AG04450 (cell line): ENCODE measurements at regions not wholly inside any gene's neighbourhood (a gene's known extent, or its start where the extent isn't known, plus 50 kb on each side); places are given as distances from the start of the nearest gene placed in this dataset.

Experiments used
- CTCF ChIA-PET: fragments of 300-600, 350-600 bp; formaldehyde crosslinking; extraction: SDS; loops from one replicate; lab custom pipeline; 2022; ENCODE audit warnings: antibody characterized with exemption, inconsistent platforms; lab: Charles Lee
- POLR2A ChIA-PET: fragments of 350-600 bp; formaldehyde crosslinking; extraction: SDS; loops from one replicate; lab custom pipeline; 2021; ENCODE audit warnings: antibody characterized with exemption, inconsistent platforms; lab: Yijun Ruan, JAX
- DNase-seq: peaks from one replicate; pipeline ENCODE4 v3.0.0-alpha.2; 2011; ENCODE audit warnings: low read depth, low spot score
- H3K27ac ChIP-seq: one replicate; pipeline ENCODE4 v1.5.1; 2012; ENCODE audit warnings: low read depth, low read length, control low read depth
- H3K27me3 ChIP-seq: one replicate; pipeline ENCODE4 v1.6.0; 2012; ENCODE audit warnings: low read length; ENCODE audit not compliant: control insufficient read depth, insufficient read depth
- H3K4me3 ChIP-seq: 2 replicates; pipeline ENCODE4 v1.5.1; 2011; ENCODE audit warnings: mild to moderate bottlenecking, low read depth, low read length, control low read depth
- H3K9me3 ChIP-seq: 2 replicates; pipeline ENCODE4 v1.5.1; 2012; ENCODE audit warnings: low read length; ENCODE audit not compliant: control insufficient read depth, insufficient read depth
- TF ChIP-seq, protein P1 (sequence below): IDR thresholded peaks from 2 replicates; pipeline ENCODE4 v1.5.1; 2011; ENCODE audit warnings: low read depth, low read length, control low read depth, inconsistent platforms

DNA sequence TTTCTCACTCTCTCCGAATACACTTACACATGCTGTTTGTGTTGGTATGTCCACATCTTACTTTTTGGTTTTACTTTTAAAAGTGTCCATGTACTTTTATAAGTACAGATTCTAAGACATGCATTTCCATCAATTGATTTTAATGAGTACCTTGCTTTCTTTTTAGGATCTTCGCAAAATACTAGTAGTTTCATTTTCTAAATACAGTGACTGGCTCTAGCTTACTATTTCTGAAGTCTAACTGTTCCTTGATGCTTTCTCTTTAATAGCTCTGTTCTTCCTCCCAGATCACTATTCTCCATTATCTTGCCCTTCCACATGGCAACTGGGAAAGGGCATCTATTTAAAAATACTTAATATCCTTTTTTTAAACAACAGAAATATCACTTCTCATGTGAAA lies 164.1 kb downstream of the KITLG start:
- ChIA-PET POLR2A (no interaction called here), CTCF (no interaction called here)
- no peak for DNase-seq
- TF ChIP-seq, protein P1, sequence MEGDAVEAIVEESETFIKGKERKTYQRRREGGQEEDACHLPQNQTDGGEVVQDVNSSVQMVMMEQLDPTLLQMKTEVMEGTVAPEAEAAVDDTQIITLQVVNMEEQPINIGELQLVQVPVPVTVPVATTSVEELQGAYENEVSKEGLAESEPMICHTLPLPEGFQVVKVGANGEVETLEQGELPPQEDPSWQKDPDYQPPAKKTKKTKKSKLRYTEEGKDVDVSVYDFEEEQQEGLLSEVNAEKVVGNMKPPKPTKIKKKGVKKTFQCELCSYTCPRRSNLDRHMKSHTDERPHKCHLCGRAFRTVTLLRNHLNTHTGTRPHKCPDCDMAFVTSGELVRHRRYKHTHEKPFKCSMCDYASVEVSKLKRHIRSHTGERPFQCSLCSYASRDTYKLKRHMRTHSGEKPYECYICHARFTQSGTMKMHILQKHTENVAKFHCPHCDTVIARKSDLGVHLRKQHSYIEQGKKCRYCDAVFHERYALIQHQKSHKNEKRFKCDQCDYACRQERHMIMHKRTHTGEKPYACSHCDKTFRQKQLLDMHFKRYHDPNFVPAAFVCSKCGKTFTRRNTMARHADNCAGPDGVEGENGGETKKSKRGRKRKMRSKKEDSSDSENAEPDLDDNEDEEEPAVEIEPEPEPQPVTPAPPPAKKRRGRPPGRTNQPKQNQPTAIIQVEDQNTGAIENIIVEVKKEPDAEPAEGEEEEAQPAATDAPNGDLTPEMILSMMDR, result no peak
- Histone ChIP-seq H3K27ac (no peak overlapping the region), H3K9me3 (no peaks in the 10 kb centered on the region), H3K4me3 (no peak overlapping the region), H3K27me3 (no peaks in the 10 kb centered on the region)

DNA sequence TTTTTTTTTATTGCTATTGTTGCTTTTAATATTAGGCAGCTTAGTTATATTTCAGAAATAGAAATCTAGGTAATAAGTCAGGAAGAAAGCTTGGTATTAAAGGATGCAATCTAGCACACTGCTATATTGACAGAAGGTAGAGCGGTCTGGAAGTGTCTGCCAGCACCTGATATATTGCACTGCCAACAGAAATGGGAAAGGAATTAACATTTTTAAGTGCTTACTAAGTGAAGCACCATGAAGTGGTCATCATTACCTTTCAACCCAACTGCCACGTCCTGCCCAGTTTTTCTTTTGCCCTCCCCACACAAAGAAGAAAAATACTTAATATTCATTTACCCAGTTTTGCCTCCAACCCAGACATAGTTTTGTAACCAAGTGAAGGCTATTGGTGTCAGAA lies 163.5 kb downstream of the KITLG start:
- TF ChIP-seq, protein P1, result no peak
- no peaks in the 10 kb centered on the region for H3K27me3 ChIP-seq
- no peak for DNase-seq
- H3K4me3 ChIP-seq, result no peak overlapping the region
- no peaks in the 10 kb centered on the region for H3K9me3 ChIP-seq
- POLR2A ChIA-PET, result no interaction called here
- CTCF ChIA-PET, result no interaction called here
- no peak overlapping the region for H3K27ac ChIP-seq

- ChIA-PET POLR2A (no interaction called here), CTCF (no interaction called here)
- Histone ChIP-seq H3K27ac (no peak overlapping the region), H3K4me3 (no peak overlapping the region), H3K9me3 (no peaks in the 10 kb centered on the region), H3K27me3 (no peaks in the 10 kb centered on the region)
- no peak for DNase-seq
- TF ChIP-seq, protein P1, result no peak
Measured at GRCh38 chr12:88417531-88417930, 162.7 kb downstream of the KITLG start.

- ChIA-PET POLR2A (no interaction called here), CTCF (no interaction called here)
- DNase-seq, result no peak
- no peaks in the 10 kb centered on the region for H3K27me3 ChIP-seq
- no peaks in the 10 kb centered on the region for H3K9me3 ChIP-seq
- TF ChIP-seq, protein P1, result no peak
- no peak overlapping the region; the same call in 1 of the 2 replicates for H3K4me3 ChIP-seq
- H3K27ac ChIP-seq, result peak overlapping the region; percentile 3
Measured at GRCh38 chr12:88418856-88419497, 161.3 kb downstream of the KITLG start.

DNA sequence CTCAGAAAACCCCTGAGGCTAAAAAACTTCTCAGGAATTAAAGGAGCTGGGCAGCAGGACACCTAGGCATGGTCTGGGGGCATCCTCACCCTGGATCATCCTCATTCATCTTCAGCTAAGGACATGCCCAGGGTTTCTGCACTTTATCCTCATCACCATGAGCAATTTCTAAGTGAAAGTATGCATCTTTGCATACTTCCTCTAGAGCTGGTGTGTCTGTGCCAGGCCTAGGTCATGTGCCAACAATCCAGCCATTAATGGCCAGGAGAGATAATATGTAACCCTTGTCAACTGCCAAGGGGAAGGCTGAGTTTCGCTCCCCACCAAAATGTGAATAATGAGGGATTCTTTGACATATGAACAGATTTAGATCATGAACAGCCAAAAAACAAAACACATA lies 160.5 kb downstream of the KITLG start:
- TF ChIP-seq, protein P1, result no peak
- Histone ChIP-seq H3K9me3 (no peaks in the 10 kb centered on the region), H3K4me3 (no peak overlapping the region), H3K27me3 (no peaks in the 10 kb centered on the region), H3K27ac (no peak overlapping the region)
- ChIA-PET POLR2A (no interaction called here), CTCF (interaction anchor here (1.0 kb wide), 1 partner anchor 26 kb away, joined by 3 read pairs; no protein-coding TSS in a partner anchor)
- DNase-seq, result no peak
